ENCODE measurements at regions not wholly inside any gene's neighbourhood (a gene's known extent, or its start where the extent isn't known, plus 50 kb on each side); places are given as distances from the start of the nearest gene placed in this dataset.
"Not testable (repeated sequence)": the region's sequence is repeated elsewhere in the genome, so short reads cannot be mapped to it uniquely, and the experiment has no call there.

- no peaks in the 10 kb centered on the region for H3K36me3 ChIP-seq (ENCODE audit: control insufficient read depth in 2 of 2, insufficient read depth in 2 of 2, low read length in 1 of 2)
- BruUV-seq (replicated peaks), result no TSS peak
- SMC1A ChIA-PET (ENCODE audit: uncharacterized antibody, unreplicated experiment), result interaction anchor here (1.1 kb wide), 1 partner anchor 28 kb away, joined by 3 read pairs; no protein-coding TSS in a partner anchor
- H3K9me3 ChIP-seq (replicated peaks; ENCODE audit: control insufficient read depth, insufficient read depth, low read length), result no peaks in the 10 kb centered on the region
- H3K9ac ChIP-seq (ENCODE audit: control insufficient read depth, insufficient read depth, low read length), result no peak overlapping the region
- 0% methylated on average over 2 of the region's 2 CpGs for WGBS (ENCODE audit: insufficient coverage, insufficient replicate concordance, low lambda C conversion rate, missing lambda C conversion rate)
- FAIRE-seq (no peak), DNase-seq (ENCODE audit: low read depth, low spot score) (no peak), ATAC-seq (no peak)
- H3K27me3 ChIP-seq (replicated peaks in 1 of 2; ENCODE audit: control insufficient read depth in 2 of 2, insufficient read depth in 2 of 2, low read length in 1 of 2), result no peaks in the 10 kb centered on the region
- in situ Hi-C loops (cut with MboI), result no loop called here
- RAD21 ChIA-PET (ENCODE audit: unreplicated experiment), result no interaction called here
- H3K79me2 ChIP-seq (ENCODE audit: control insufficient read depth, insufficient read depth, low read length), result no peaks in the 10 kb centered on the region
- no peaks in the 10 kb centered on the region for H4K20me1 ChIP-seq (ENCODE audit: control insufficient read depth, insufficient read depth)
- no peak overlapping the region for H3K4me2 ChIP-seq (ENCODE audit: control insufficient read depth, insufficient read depth)
- no peaks in the 10 kb centered on the region for H3K4me1 ChIP-seq (ENCODE audit: control insufficient read depth, insufficient read depth, low read length)
- POLR2A ChIA-PET, result no interaction called here
- no peak overlapping the region for H3K27ac ChIP-seq (ENCODE audit: control insufficient read depth, insufficient read depth)
- no peak overlapping the region for H3K4me3 ChIP-seq
- intact Hi-C loops (cut with micrococcal nuclease; ENCODE audit: unreplicated experiment), result no loop called here
- CTCF ChIA-PET, result no interaction called here
- H2AFZ ChIP-seq (ENCODE audit: control insufficient read depth, low read depth, low read length), result no peak overlapping the region
- TF ChIP-seq CREB1 (IDR thresholded peaks at IDR 0.05; ENCODE audit: low read depth), result no peak
- no peak for TF ChIP-seq ZNF207 (IDR thresholded peaks at IDR 0.05; ENCODE audit: borderline replicate concordance)
- TF ChIP-seq ZBTB11 (CRISPR knock-in tag; IDR thresholded peaks at IDR 0.05), result no peak
- TF ChIP-seq ZBED1 (IDR thresholded peaks at IDR 0.05; ENCODE audit: borderline replicate concordance), result no peak
These were observed 1294.1 kb upstream of the CHAC2 start for GRCh38 chr2:52473526-52473925.

- RAD21 ChIA-PET (ENCODE audit: unreplicated experiment); intact Hi-C loops (cut with micrococcal nuclease; ENCODE audit: unreplicated experiment); ATAC-seq: not testable (repeated sequence)
These were observed 1297.1 kb upstream of the CHAC2 start for GRCh38 chr2:52470457-52470856.

More at GRCh38 chr2:52470457-52470856, 1297.1 kb upstream of the CHAC2 start:
- H3K4me1 ChIP-seq (ENCODE audit: control insufficient read depth, insufficient read depth, low read length); H3K9me3 ChIP-seq (replicated peaks; ENCODE audit: control insufficient read depth, insufficient read depth, low read length); BruUV-seq (replicated peaks); H3K4me3 ChIP-seq; H3K4me2 ChIP-seq (ENCODE audit: control insufficient read depth, insufficient read depth); H3K9ac ChIP-seq (ENCODE audit: control insufficient read depth, insufficient read depth, low read length); DNase-seq (ENCODE audit: low read depth, low spot score); H3K79me2 ChIP-seq (ENCODE audit: control insufficient read depth, insufficient read depth, low read length); H2AFZ ChIP-seq (ENCODE audit: control insufficient read depth, low read depth, low read length); in situ Hi-C loops (cut with MboI); H4K20me1 ChIP-seq (ENCODE audit: control insufficient read depth, insufficient read depth); H3K27ac ChIP-seq (ENCODE audit: control insufficient read depth, insufficient read depth); SMC1A ChIA-PET (ENCODE audit: uncharacterized antibody, unreplicated experiment); CTCF ChIA-PET; H3K27me3 ChIP-seq (replicated peaks in 1 of 2; ENCODE audit: control insufficient read depth in 2 of 2, insufficient read depth in 2 of 2, low read length in 1 of 2); POLR2A ChIA-PET; FAIRE-seq; H3K36me3 ChIP-seq (ENCODE audit: control insufficient read depth in 2 of 2, insufficient read depth in 2 of 2, low read length in 1 of 2): not testable (repeated sequence)
- WGBS (ENCODE audit: insufficient coverage, insufficient replicate concordance, low lambda C conversion rate, missing lambda C conversion rate), result 75% methylated on average over 1 of the region's 1 CpG
